Hepatic stellate cell (primary cell): ENCODE measurements at regions not wholly inside any gene's neighbourhood (a gene's known extent, or its start where the extent isn't known, plus 50 kb on each side); places are given as distances from the start of the nearest gene placed in this dataset.
"Not testable (repeated sequence)": the region's sequence is repeated elsewhere in the genome, so short reads cannot be mapped to it uniquely, and the experiment has no call there.

Experiments used
- DNase-seq: peaks from one replicate; pipeline ENCODE4 v3.0.0; 2011; ENCODE audit warnings: low spot score

GRCh38 chr4:81314897-81315470 is 100.0 kb upstream of the PRKG2 start:
- DNase-seq: no peak

DNA sequence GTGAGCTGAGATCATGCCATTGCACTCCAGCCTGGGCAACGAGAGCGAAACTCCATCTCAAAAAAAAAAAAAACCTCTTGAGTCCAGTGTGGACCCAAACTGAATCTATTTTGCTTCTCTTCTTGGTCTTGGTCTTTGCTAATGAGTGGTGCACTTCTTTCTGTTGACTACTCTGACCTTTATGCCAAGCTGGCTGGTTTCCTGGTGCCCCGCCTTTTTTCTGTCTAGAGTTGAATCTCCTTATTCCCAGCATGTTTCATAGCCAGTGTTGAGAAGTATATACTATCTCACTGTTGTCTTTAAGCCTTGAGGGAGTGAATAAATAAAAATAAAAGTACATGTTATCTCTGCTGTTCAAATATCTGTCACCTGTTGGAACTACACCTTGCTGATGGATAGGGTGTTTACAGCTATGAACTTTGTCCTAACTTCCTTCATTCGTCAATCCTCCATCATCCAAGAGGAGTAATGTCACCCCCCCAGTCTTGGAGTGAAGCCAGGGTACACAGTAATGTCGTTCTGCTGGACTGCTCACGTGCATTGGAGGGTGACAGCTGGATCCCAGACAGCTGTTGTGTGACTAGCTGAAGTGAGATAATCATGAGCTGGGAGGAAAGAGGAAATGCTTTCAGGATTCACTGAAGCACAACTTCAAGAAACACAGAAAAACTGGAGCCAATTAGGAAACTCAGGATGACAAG is 99.3 kb upstream of the PRKG2 start:
- no peak for DNase-seq

- DNase-seq: no peak
Observed at GRCh38 chr4:81307991-81308390, 93.0 kb upstream of the PRKG2 start.

DNA sequence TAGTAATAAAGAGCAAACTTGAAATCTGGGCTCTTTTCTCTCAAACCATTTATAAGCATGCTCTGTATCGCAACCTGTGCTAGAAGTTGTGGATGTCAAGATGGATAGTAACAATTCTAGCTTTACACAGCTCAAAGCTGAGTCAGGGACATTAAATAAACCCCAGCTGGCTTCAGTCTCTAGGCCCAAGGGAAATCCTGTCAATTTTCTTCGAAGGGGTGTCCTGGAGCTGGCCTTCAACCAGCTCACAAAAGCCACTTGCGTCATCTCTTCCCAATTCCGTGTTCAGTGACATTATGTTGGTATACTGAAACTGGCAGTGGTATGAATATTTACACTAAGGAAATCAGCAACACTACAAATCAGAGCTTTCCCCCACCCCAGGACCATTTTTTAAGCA is 89.8 kb upstream of the PRKG2 start:
- DNase-seq: no peak

- DNase-seq: not testable (repeated sequence)
Observed at GRCh38 chr4:81300352-81300751, 85.3 kb upstream of the PRKG2 start.

- no peak for DNase-seq
Observed at GRCh38 chr4:81290813-81291212, 75.8 kb upstream of the PRKG2 start.

DNA sequence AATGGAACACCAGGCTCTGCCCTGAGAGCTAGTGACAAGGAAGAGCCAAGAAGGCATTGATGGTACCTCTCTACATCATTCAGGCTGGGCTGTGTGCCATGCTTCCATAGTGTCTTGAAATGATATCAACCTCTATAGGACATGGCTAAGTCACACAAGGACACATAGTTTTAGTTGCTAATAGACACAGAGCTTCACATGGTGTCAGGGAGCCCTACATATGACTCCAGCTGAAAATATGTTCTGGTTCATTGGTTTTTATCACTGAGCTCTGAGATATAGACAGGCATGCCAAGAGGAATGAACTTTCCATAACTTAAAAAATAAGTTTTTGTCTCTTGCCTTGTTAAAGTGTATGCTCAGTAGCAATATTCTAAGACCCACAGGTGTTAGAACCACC is 72.1 kb upstream of the PRKG2 start:
- DNase-seq: no peak

- no peak for DNase-seq
Observed at GRCh38 chr4:81282131-81282530, 67.1 kb upstream of the PRKG2 start.

DNA sequence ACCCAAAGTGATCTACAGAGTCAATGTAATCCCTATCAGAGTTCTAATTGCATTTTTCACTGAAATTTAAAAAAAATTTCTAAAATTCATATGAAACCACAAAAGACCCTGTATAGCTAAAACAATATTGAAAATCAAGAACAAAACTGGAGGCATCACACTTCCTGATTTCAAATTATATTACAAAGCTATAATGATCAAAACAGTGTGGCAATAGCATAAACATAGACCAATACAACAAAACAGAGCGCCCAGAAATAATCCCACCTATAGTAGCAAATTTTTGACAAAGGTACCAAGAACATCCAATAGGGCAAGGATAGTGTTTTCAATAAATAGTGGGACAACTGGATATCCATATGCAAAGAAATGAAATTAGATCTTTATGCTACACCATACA is 59.4 kb upstream of the PRKG2 start:
- DNase-seq: no peak

DNA sequence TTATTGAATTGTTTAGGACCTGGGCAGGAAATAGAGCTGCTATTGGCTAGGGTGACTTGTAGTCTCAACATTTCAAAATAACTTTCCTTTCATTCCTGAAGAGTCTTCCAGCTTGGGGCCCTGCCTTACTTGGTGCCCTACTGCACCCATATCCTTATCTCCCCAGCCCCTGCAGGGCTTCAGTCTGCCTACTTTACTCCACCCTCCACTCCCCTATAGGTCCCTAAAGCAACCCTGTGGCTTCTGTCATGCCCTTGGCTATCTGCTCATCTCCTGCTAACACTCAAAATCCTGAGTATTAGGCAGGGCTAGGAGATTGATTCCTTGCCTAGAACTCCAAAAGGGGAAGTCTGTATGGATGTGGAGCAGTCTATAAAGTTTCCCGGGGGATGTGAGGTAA is 57.6 kb upstream of the PRKG2 start:
- no peak for DNase-seq
